Iris pigment epithelial cell (primary cell): ENCODE measurements at regions not wholly inside any gene's neighbourhood (a gene's known extent, or its start where the extent isn't known, plus 50 kb on each side); places are given as distances from the start of the nearest gene placed in this dataset.

Experiments
- DNase-seq: peaks from one replicate; pipeline ENCODE4 v3.0.0-alpha.2; 2011; ENCODE audit warnings: low read depth

- no peak for DNase-seq
These were observed 717.7 kb upstream of the PIK3C3 start for GRCh38 chr18:41237317-41237716.

GRCh38 chr18:41231681-41232080 lies 723.4 kb upstream of the PIK3C3 start:
- DNase-seq, result no peak

- no peak for DNase-seq
These were observed 727.0 kb upstream of the PIK3C3 start for GRCh38 chr18:41227993-41228392.

- no peak for DNase-seq
These were observed 728.1 kb upstream of the PIK3C3 start for GRCh38 chr18:41226911-41227310.

GRCh38 chr18:41226186-41226585 lies 728.8 kb upstream of the PIK3C3 start:
- DNase-seq, result peak; percentile 90

GRCh38 chr18:41216341-41217003 lies 738.6 kb upstream of the PIK3C3 start:
- no peak for DNase-seq

GRCh38 chr18:41207706-41208105 lies 747.3 kb upstream of the PIK3C3 start:
- DNase-seq, result no peak

GRCh38 chr18:41206341-41206830 lies 748.6 kb upstream of the PIK3C3 start:
- no peak for DNase-seq

- no peak for DNase-seq
These were observed 755.8 kb upstream of the PIK3C3 start for GRCh38 chr18:41199212-41199611.

GRCh38 chr18:41197967-41198366 lies 757.1 kb upstream of the PIK3C3 start:
- no peak for DNase-seq

GRCh38 chr18:41170346-41170745 lies 784.7 kb upstream of the PIK3C3 start:
- peak; percentile 55 for DNase-seq

- peak; percentile 32 for DNase-seq
These were observed 789.4 kb upstream of the PIK3C3 start for GRCh38 chr18:41165625-41166024.

GRCh38 chr18:41162781-41163180 lies 792.3 kb upstream of the PIK3C3 start:
- no peak for DNase-seq

- no peak for DNase-seq
These were observed 792.8 kb upstream of the PIK3C3 start for GRCh38 chr18:41162191-41162590.

GRCh38 chr18:41155910-41156851 lies 798.9 kb upstream of the PIK3C3 start:
- no peak for DNase-seq

GRCh38 chr18:41155025-41155424 lies 800.0 kb upstream of the PIK3C3 start:
- DNase-seq, result no peak

GRCh38 chr18:41153871-41154270 lies 801.2 kb upstream of the PIK3C3 start:
- DNase-seq, result peak; percentile 27

- DNase-seq, result no peak
These were observed 804.7 kb upstream of the PIK3C3 start for GRCh38 chr18:41150316-41150715.

GRCh38 chr18:41146301-41146700 lies 808.7 kb upstream of the PIK3C3 start:
- DNase-seq, result no peak

- no peak for DNase-seq
These were observed 809.5 kb upstream of the PIK3C3 start for GRCh38 chr18:41145516-41145915.

- peak; percentile 87 for DNase-seq
These were observed 810.6 kb upstream of the PIK3C3 start for GRCh38 chr18:41144441-41144840.

GRCh38 chr18:41140506-41140905 lies 814.5 kb upstream of the PIK3C3 start:
- no peak for DNase-seq

- DNase-seq, result no peak
These were observed 819.9 kb upstream of the PIK3C3 start for GRCh38 chr18:41135146-41135545.
